ENCODE measurements at regions not wholly inside any gene's neighbourhood (a gene's known extent, or its start where the extent isn't known, plus 50 kb on each side); places are given as distances from the start of the nearest gene placed in this dataset.
A peak's percentile ranks its signal among the peaks of the same experiment; 100 is the strongest.
"Not testable (repeated sequence)": the region's sequence is repeated elsewhere in the genome, so short reads cannot be mapped to it uniquely, and the experiment has no call there.

DNA sequence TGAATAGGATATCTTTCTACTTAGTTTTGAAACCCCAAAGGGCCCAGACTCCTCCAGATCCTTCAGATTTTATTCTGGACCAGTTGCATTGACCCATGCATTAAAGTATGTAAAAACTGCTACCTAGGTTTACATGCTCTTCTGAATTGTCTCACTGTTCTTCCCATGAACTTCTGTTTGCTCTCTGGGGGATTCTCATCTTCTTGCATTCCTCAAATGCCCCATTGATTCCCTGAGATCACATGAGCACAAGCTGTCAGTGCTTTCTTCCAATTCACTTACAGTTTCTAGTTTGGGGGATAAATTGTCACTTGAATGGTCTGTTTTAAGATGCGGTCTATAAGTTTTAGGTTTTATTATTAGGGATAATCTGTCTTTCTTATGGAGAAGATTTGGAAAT, 188.9 kb upstream of the KIF2B start:
- DNase-seq (ENCODE audit: low read depth) = no peak

GRCh38 chr17:53631486-53631885, 191.2 kb upstream of the KIF2B start:
- no peak for DNase-seq (ENCODE audit: low read depth)

DNA sequence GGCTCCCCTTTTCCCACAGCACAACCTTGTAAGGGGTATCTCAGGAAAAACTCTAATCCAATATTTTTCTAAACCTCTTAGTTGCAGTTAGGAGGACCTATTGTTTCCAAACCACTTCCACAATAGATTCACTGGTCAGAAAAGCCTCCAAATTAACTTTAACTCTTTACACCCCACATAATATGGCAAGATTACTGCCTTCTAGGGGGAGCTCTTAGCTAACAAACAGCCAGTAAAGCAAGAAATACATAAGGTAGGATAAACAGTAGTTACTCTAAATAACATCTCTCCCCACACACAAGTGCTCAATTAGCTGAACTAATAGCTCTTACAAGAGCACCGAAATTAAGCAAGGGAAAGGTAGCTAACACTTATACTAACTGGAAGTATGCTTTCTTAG, 192.1 kb upstream of the KIF2B start:
- no peak for DNase-seq (ENCODE audit: low read depth)

- DNase-seq (ENCODE audit: low read depth) = no peak
Measured at GRCh38 chr17:53630115-53630514, 192.6 kb upstream of the KIF2B start.

DNA sequence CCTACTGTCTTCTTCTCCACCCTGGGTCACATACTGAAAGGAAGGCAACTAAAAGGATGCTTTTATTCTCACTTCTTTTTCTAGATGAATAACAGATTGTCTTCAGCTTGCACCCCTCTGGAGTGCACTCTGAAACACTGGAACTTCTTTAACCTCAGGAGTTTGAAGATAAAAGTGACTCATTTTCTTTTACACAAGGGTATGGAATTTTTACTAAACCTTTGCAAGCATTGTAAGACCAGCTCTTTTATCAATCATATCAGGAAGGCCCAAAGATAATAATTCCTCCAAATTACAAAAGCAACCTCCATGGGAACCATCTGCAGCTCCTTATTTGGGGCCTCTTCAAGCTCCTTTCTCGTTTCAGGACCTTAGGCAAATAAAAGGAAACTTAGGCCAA, 193.5 kb upstream of the KIF2B start:
- DNase-seq (ENCODE audit: low read depth) = peak; percentile 36

DNA sequence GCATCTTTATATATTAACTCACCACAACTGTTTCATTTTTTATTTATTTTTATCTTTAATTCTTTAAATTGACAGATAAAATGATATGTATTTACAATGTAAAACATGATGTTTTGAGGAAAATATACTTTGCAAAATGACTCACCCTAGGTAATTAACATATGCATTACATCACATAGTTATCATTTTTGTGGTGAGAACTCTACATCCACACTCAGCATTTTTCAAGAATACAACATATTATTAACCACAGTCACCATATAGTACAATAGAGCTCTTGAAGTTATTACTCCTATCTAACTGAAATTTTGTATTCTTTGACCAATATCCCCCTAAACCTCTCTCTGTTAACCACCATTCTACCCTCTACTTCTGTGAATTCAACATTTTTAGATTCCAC, 194.7 kb upstream of the KIF2B start:
- peak; percentile 42 for DNase-seq (ENCODE audit: low read depth)

GRCh38 chr17:53627511-53627910, 195.2 kb upstream of the KIF2B start:
- DNase-seq (ENCODE audit: low read depth) = peak; percentile 65

- DNase-seq (ENCODE audit: low read depth) = peak; percentile 82
Measured at GRCh38 chr17:53626286-53626685, 196.4 kb upstream of the KIF2B start.

- no peak for DNase-seq (ENCODE audit: low read depth)
Measured at GRCh38 chr17:53619025-53619424, 203.7 kb upstream of the KIF2B start.

GRCh38 chr17:53608208-53608607, 214.5 kb upstream of the KIF2B start:
- DNase-seq (ENCODE audit: low read depth) = not testable (repeated sequence)

DNA sequence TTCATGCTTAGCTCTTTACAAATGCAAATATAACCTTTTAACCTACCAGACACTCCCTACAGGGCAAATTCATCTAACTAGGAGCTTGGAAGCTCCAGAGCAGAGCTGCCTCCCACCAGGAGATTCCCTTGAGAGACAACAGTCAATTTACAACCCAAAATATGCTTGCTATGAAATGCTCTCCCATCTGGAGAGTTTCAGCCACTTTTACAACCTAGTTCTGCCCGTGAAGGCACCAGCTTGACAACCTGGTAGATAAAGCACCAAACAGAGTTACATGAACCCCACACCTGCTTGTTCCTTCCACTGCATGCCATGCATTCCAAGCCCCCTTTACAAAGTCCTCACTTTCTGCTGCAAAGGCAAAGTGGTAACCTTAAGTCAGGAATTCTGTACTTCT, 215.3 kb upstream of the KIF2B start:
- DNase-seq (ENCODE audit: low read depth) = no peak

DNA sequence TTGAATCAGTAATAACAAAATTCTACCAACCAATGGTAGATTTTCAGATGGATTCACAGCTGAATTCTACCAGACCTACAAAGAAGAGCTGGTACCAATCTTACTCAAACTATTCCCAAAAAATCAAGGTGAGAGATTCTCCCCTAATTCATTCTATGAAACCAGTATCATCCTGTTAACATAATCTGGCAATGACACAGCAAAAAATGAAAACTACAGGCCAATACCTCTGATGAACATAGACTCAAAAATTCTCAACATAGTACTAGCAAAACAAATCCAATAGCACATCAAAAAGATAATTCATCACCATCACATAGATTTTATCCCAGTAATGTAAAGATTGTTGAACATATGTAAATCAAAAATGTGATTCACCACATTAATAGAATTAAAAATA, 234.4 kb upstream of the KIF2B start:
- no peak for DNase-seq (ENCODE audit: low read depth)

- DNase-seq (ENCODE audit: low read depth) = no peak
Measured at GRCh38 chr17:53574038-53574437, 248.7 kb upstream of the KIF2B start.

- DNase-seq (ENCODE audit: low read depth) = peak; percentile 12
Measured at GRCh38 chr17:53571342-53571741, 251.4 kb upstream of the KIF2B start.

GRCh38 chr17:53570731-53571130, 252.0 kb upstream of the KIF2B start:
- peak; percentile 5 for DNase-seq (ENCODE audit: low read depth)

DNA sequence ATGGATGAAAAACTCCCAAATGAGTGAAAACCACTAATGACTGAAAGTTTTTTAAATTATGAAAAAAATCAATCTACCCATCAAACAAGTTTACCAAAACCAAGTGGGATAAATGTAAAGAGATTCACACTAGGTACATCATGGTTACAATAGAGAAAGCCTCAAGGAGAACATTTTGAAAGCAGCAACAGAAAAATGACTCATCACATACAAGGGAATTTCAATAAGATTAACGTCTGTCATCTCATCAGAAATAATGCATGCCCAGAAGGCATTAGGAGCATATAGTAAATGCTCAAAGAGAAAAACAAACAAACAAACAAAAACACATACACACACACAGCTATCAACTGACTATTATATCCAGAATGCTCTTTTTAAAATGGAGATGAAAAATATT, 261.8 kb upstream of the KIF2B start:
- no peak for DNase-seq (ENCODE audit: low read depth)

DNA sequence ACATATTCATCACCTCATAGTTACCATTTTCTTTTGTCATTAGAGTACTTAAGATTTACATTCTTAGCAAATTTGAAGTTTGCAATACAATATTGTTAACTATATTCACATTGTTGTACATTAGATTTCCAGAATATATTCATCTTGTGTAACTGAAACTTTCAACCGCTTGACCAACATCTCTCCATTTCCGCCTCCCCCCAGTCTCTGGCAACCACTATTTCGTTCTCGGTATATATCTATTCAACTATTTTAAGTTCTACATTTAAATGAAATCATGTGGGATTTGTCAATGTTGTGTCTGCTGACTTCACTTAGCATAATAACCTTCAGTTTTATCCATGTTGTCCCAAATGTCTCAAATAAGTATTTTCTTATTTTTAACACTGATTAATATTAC, 274.5 kb upstream of the KIF2B start:
- no peak for DNase-seq (ENCODE audit: low read depth)

DNA sequence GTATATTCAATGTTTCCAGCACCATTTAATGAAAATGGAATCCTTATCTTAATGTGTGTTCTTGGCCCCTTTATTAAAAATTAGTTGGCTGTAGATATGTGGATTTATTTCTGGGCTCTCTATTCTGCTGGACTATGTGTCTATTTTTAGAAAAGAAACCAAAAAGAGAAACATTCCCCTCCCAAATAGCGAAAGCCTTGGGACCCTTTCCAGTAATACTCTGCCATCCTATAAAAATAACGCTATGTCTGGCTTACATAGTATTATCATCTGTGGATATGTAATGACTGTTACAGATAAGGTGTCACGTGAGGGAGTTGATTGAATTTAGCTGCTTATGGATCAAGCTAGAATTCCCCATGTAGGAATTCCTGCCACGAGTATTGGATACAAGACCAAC, 279.3 kb upstream of the KIF2B start:
- DNase-seq (ENCODE audit: low read depth) = no peak

GRCh38 chr17:53538129-53538617, 284.6 kb upstream of the KIF2B start:
- DNase-seq (ENCODE audit: low read depth) = no peak

GRCh38 chr17:53527473-53527872, 295.3 kb upstream of the KIF2B start:
- DNase-seq (ENCODE audit: low read depth) = peak; percentile 2

DNA sequence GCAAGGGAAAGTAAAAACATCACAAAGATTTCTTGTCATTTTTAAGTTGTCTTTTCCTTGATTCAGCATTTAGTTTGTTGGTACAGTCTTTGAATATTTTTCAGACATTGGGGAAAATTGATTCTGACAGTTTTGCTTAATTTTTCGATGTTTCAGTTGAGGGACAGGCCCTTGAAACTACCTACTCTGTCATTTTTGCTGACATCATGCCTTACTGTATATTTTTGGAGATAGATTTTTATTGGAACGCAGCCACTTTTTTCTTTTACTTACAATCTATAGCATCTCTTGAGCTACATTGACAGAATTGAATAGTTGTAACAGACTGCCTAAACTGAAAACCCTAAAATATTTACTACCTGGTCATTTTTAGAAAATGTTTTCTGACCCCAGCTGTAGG, 297.1 kb upstream of the KIF2B start:
- no peak for DNase-seq (ENCODE audit: low read depth)

- peak; percentile 2 for DNase-seq (ENCODE audit: low read depth)
Measured at GRCh38 chr17:53516636-53517035, 306.1 kb upstream of the KIF2B start.

DNA sequence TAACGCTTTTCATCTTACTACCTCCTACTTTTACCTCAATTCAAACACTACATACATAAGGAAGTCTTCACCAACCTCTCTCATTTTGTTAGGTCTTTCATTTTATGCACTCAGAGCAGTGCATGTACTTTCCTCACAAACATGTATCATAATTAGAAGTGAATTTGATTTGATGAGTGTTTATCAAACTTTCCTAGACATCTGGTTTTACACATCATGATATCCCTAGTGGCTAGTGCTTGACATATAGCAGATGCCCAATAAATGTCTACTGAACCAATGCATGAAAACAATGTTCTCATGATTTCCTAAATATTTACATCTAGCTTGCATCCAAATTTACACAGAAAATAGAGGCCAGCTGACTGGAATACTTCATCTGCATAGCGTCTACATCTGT, 323.4 kb upstream of the KIF2B start:
- no peak for DNase-seq (ENCODE audit: low read depth)

DNA sequence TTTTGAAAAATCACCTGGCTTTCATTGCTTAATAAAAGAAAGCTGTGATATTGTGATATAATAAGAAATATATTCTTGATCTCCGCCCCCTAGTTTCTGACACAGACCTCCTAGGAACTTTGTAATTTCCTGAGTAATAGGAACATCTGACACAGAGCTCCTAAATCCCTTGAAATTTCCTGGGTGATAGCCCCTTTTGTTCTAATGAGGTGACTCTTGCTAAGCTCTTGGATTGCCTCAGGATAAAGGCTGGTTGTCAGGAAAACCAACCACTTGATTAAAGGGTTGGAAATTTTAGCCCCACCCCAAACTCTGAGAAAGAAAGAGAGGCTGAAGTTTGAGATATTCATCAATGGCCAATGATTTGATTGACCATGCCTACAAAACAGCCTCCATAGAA, 326.4 kb upstream of the KIF2B start:
- DNase-seq (ENCODE audit: low read depth) = no peak

DNA sequence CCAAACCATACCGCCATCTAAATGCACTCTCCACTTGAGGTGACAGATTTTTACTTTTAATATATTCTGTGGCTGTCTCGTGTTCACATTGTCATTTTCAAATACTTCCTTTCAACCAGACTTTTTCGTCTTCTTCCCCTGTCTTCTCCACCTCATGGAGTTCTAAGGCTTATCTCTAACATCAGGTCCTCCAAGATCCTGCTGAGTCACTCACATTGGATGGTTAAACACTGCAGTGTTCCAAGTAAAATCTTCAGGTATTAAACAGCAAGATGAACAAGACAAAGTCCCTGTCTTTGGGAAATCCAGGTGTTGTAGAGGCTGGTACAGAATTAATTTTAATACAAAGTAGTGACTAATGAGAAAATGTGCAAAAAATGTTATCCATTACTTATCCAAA, 330.2 kb upstream of the KIF2B start:
- no peak for DNase-seq (ENCODE audit: low read depth)

Measured in M059J (cell line).